HT-29 (cell line): ENCODE measurements at regions not wholly inside any gene's neighbourhood (a gene's known extent, or its start where the extent isn't known, plus 50 kb on each side); places are given as distances from the start of the nearest gene placed in this dataset.
"Not testable (repeated sequence)": the region's sequence is repeated elsewhere in the genome, so short reads cannot be mapped to it uniquely, and the experiment has no call there.

Source experiments
- DNase-seq: peaks from one replicate; pipeline ENCODE4 v3.0.0-alpha.2; 2015; ENCODE audit warnings: low spot score

DNA sequence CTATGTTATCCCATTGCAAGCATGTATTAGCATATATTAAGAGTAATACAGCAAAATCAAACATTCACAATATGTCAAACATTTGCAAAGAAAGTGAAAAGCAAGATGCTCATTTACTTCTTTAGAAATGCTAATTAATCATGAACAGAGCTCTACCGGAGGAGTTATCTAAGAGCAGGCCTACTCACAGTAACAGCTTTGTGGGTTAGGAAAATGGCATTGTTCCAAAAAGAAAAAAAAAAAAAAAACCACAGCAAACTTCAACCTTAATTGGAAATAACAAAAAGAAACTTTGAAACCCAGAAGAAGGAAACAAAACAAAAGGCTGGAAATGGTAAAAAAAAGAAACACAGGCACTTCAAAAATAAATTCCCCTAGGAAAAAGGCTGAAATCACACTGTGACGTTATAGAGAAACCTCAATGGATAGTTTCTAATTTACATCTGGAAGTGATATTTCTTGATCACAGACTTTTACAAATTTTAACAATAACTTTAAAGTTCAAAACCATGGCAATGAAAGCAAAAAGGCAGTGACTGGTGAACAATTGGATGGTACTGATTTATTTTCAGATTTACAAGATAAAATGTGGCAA, 1236.8 kb upstream of the SPRY2 start:
- DNase-seq = peak; percentile 5

DNA sequence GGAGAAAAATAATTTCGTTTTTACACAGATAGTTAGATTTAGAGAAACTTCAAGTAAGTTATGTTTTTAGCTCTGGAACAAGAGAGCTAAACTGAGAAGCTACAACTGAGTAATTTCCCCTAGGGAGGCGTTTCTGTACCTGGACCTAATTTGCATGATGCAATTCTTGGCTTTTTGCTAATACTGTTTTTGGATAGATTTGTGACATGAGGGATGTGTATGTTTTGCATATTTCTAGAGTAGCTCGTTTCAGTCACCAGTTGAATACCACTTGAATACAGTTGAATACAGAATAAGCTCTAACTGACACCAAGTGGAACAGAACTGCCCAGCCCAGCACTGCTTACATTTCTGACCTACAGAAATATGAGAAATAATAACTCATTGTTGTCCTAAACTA, 1227.9 kb upstream of the SPRY2 start:
- DNase-seq = no peak

GRCh38 chr13:81565849-81566248, 1224.9 kb upstream of the SPRY2 start:
- DNase-seq = no peak

GRCh38 chr13:81563091-81563490, 1222.2 kb upstream of the SPRY2 start:
- no peak for DNase-seq

DNA sequence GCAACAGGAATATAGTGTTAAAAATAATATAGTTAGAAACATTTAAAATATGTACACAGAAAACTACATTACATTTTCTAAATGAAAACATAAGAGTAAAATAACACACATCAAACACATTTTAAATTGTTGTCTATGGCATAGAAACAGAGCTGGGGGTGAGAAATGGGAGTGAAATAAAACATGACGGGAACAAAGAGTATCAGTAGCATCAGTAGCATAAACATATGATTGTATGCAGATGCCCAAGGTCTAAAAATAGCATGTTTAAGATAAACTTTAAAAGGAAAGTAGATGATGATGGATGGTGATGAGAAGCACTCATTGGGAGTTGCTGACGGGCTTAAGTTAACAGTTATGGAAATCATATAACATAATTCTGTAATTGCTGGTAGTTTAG, 1221.7 kb upstream of the SPRY2 start:
- no peak for DNase-seq

DNA sequence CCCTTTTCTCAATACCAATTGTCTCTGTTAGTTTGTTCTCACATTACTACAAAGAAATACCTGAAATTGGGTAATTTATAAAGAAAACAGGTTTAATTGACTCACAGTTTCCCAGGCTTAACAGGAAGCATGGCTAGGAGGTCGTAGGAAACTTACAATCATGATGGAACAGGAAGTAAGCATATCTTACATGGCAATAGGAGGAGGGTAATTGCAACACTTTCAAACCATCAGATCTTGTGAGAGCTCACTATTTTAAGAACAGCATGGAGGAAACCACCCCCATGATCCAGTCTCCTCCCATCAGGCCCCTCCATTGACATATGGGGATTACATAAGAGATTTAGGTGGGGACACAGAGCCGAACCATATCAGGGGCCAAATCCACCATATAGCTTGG, 1210.1 kb upstream of the SPRY2 start:
- DNase-seq = no peak

- not testable (repeated sequence) for DNase-seq
Observed at GRCh38 chr13:81546294-81546693, 1205.4 kb upstream of the SPRY2 start.

- peak; percentile 43 for DNase-seq
Observed at GRCh38 chr13:81540777-81541176, 1199.9 kb upstream of the SPRY2 start.

- DNase-seq = no peak
Observed at GRCh38 chr13:81539643-81540150, 1198.8 kb upstream of the SPRY2 start.

- DNase-seq = no peak
Observed at GRCh38 chr13:81498969-81499368, 1158.0 kb upstream of the SPRY2 start.

GRCh38 chr13:81493144-81493543, 1152.2 kb upstream of the SPRY2 start:
- DNase-seq = no peak

DNA sequence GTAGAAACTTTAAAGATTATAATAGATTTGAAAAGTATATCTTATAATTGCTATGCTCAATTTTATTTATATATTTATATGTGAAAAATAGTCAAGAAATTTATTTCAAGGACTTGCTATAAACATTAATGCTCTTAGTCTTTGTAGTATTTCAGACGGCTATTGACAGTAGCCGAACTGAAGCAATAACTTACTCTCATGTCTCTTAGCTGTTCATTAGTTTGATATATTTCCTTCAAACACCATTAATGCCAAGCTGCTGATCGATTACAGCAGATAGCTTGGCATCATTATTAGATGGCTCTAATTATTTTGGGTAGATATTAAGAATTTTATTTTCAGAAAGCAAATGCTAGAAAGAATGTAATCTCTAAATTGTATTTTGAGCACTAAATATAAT, 1151.5 kb upstream of the SPRY2 start:
- DNase-seq = no peak

DNA sequence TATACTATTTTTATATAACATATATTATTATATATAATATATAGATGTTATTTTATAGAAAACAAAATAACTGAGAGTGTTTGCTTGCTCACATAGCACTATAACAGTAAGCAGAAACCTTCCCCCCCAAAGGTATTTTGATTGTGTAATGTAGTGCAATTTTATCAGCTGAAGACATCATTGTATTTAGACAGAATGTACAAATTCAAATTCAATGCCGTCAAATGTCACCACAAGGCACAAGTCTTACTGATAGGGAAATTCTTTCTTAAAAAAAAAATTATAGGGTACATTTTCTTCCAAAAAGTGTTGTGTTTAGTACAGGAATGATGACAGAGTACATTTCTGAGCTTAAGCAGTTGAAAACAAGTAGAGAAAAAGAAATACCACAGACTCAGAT, 1147.1 kb upstream of the SPRY2 start:
- no peak for DNase-seq

GRCh38 chr13:81487151-81487550, 1146.2 kb upstream of the SPRY2 start:
- DNase-seq = peak; percentile 71

GRCh38 chr13:81480634-81481033, 1139.7 kb upstream of the SPRY2 start:
- DNase-seq = peak; percentile 67

GRCh38 chr13:81473366-81473899, 1132.5 kb upstream of the SPRY2 start:
- no peak for DNase-seq

DNA sequence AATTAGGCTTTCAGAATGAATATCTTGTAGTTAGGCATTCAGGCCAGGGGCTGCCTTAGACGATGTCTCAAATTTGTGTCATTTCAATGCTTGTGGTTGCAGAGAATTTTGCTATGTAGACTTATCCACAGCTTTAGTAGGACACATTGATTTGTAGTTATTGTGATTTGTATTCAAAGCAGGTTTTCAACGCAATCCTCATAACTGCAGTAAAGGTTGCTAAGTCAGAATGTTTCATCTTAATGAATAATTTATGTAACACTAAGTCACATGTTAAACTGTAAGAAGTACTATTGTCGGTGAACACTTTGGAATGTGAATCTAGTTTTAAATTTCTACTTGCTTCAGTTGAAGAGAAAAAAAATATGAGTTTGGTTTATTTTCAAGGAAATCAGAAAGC, 1117.2 kb upstream of the SPRY2 start:
- DNase-seq = no peak

DNA sequence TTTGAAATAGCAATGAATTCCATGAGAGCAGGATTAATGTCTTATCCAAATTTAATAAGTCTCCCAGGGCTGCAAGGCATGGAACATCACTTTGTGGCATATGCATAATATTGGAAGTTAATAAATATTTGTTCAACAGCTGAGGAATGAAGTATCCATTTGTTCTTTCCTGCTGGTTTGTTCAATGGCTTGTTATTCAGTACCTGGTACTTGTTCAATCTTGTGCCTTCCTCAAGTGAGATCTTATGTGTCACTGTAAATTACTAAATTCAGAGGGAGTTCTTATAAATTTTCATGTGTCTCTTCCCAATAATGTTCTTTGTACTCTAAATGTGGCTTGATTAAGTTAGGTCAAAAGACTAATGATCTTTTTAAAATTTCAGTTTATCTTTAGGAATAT, 1105.5 kb upstream of the SPRY2 start:
- DNase-seq = no peak

GRCh38 chr13:81442904-81443303, 1102.0 kb upstream of the SPRY2 start:
- DNase-seq = no peak

DNA sequence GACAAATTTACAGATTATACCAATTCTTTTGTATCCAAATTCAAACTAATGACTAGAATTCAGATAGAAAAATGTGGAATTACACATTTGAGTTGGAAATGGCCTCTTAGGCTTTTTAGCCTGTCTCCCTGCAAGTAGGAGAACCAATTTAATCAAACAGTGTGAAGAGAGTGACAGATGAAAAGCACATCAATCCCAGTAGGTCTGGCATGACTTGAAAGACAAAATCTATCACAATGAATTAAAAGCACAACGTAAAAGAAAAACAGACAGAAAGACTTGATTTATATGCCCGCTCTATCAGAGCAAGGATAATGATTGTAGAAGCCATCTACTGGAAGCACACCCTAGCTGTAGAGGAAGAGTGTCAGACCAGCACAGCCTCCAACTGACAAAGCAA, 1084.4 kb upstream of the SPRY2 start:
- no peak for DNase-seq

DNA sequence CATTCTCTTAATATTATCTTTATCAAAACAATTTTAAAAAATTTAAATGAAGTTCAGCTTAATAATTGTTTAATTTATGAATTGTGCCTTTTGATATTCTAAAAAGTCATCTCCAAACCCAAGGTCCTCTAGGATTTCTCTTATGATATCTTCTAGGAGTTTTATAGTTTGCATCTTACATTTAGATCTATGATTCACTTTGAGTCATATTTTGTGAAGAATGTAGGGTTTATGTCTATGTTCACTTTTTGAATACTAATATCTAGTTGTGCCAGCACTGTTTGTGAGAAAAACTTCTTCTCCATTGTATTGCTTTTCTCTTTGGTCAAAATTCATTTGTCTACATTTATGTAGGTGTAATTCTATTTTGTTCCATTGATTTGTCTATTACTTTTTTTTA, 1068.4 kb upstream of the SPRY2 start:
- no peak for DNase-seq

DNA sequence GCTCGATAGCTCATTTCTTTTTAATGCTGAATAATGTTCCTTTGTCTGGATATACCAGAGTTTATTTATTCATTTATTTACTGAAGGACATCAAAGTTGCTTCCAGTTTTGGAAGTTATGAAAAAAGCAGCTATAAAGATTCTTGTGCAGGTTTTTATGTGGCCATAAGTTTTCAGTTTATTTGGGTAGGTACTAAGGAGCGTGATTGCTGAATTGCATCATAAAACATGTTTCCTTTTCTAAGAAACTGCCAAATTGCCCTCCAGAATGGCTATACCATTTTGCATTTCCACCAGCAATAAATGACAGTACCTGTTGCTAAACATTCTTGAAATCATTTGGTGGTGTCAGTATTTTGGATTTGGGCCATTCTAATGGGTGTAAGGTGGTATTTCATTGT, 1067.7 kb upstream of the SPRY2 start:
- DNase-seq = no peak

DNA sequence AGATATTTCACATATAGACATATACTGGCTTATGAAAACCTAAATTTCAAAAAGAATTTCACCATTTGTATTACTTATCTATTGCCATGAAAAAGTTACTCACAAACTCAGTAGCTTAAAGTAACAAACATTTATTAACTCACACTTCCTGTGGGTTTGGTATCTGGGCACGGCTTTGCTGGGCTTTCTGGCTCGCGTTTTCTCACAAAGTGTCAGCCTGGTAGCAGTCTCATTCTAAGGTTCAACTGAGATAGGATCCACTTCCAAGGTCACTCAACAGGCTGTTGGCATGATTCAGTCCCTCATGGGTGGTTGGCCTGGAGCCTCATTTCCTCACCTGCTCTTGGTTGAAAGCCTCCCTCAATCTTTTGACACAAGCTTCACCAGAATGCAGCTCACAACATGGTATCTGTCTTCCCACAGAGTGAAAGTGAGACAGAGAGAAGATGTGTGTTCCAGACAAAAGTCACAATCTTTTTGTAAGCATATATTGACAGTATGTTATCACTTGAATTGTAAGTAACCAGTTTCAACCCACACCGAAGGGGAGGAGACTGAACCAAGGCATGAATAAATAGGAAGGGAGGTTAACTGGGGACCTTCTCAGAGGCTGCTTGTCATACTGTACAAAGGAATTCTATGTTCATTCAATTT, 1065.8 kb upstream of the SPRY2 start:
- no peak for DNase-seq
